ENCODE measurements at regions not wholly inside any gene's neighbourhood (a gene's known extent, or its start where the extent isn't known, plus 50 kb on each side); places are given as distances from the start of the nearest gene placed in this dataset.
A peak's percentile ranks its signal among the peaks of the same experiment; 100 is the strongest.
"Not testable (repeated sequence)": the region's sequence is repeated elsewhere in the genome, so short reads cannot be mapped to it uniquely, and the experiment has no call there.

DNA sequence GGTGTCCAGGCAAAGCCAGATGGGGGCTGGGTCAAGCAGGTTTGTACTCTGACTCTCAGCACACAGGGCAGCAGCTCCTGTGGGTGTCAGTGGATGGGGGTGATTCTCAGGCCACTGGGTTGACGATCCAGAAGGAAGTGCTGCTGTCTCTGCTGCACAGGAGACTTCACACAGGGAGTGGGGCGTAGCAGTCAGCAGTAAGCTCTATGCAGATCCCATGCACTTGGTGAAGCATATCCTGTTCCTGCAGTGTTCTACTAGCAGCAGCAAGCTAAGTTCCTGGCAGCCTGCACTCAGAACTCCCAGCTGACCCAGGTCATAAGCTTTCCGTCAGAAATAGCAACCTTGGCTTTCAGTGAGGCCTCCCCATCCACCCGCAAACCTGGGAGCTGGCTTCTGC is 117.6 kb upstream of the NDST3 start:
- Histone ChIP-seq H3K4me1 (no peaks in the 10 kb centered on the region), H3K4me3 (no peak overlapping the region), H3K36me3 (no peaks in the 10 kb centered on the region), H3K27ac (no peak overlapping the region), H3K27me3 (no peaks in the 10 kb centered on the region), H3K9me3 (no peaks in the 10 kb centered on the region)
- DNase-seq = no peak
- intact Hi-C loops (cut with DNase I) = no loop called here
- TF ChIP-seq, protein P1, sequence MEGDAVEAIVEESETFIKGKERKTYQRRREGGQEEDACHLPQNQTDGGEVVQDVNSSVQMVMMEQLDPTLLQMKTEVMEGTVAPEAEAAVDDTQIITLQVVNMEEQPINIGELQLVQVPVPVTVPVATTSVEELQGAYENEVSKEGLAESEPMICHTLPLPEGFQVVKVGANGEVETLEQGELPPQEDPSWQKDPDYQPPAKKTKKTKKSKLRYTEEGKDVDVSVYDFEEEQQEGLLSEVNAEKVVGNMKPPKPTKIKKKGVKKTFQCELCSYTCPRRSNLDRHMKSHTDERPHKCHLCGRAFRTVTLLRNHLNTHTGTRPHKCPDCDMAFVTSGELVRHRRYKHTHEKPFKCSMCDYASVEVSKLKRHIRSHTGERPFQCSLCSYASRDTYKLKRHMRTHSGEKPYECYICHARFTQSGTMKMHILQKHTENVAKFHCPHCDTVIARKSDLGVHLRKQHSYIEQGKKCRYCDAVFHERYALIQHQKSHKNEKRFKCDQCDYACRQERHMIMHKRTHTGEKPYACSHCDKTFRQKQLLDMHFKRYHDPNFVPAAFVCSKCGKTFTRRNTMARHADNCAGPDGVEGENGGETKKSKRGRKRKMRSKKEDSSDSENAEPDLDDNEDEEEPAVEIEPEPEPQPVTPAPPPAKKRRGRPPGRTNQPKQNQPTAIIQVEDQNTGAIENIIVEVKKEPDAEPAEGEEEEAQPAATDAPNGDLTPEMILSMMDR (IDR thresholded peaks at IDR 0.05) = no peak
- ATAC-seq = no peak

DNA sequence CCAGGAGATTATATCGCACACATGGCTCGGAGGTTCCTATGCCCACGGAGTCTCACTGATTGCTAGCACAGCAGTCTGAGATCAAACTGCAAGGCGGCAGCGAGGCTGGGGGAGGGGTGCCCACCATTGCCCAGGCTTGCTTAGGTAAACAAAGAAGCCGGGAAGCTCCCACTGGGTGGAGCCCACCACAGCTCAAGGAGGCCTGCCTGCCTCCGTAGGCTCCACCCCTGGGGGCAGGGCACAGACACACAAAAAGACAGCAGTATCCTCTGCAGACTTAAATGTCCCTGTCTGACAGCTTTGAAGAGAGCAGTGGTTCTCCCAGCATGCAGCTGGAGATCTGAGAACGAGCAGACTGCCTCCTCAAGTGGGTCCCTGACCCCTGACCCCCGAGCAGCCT is 112.0 kb upstream of the NDST3 start:
- H3K4me3 ChIP-seq; intact Hi-C loops (cut with DNase I); H3K9me3 ChIP-seq; ATAC-seq; H3K27ac ChIP-seq; H3K4me1 ChIP-seq; H3K27me3 ChIP-seq; H3K36me3 ChIP-seq: not testable (repeated sequence)
- DNase-seq = peak in 1 of 4 donors; percentile 17

DNA sequence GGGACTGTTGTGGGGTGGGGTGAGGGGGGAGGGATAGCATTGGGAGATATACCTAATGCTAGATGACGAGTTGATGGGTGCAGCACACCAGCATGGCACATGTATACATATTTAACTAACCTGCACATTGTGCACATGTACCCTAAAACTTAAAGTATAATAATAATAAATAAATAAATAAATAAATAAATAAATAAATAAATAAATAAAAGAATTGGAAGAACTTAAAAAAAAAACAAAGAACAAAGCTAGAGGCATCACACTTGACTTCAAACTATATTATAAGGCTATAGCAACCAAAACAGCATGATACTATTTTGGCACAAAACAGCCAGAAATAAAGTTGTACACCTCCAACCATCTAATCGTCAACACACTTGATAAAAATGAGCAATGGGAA is 106.5 kb upstream of the NDST3 start:
- H3K36me3 ChIP-seq; intact Hi-C loops (cut with DNase I); H3K4me1 ChIP-seq; DNase-seq; H3K27ac ChIP-seq; ATAC-seq; H3K9me3 ChIP-seq; H3K4me3 ChIP-seq; H3K27me3 ChIP-seq: not testable (repeated sequence)

DNA sequence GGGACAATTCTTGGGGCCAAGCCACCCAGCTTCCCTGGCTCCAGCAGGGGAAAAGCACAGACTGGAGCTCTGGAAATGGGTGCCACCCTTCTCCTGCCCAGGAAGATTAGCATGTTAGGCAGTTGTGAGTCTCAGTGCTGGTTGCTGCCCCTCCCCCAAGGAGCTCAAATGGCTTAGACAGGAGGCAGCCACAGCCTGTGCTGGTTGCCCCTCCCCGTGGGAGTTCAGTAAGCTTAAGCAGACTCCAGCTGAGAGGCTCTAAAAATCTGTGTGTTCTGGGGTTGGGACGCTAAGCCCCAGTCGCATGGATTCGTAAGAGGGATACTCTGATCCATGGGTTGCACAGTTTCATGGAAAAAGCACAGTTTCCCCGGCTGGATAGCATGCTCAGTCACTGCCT is 92.7 kb upstream of the NDST3 start:
- no peak overlapping the region for H3K4me3 ChIP-seq
- no peaks in the 10 kb centered on the region for H3K36me3 ChIP-seq
- ATAC-seq (no peak), DNase-seq (peak in 1 of 4 donors; percentile 27)
- intact Hi-C loops (cut with DNase I) = no loop called here
- H3K27ac ChIP-seq = no peak overlapping the region
- no peaks in the 10 kb centered on the region for H3K27me3 ChIP-seq
- H3K9me3 ChIP-seq = peaks cover 0 to 25% of the 10 kb centered on the region in 2 donors
- TF ChIP-seq, protein P1 (IDR thresholded peaks at IDR 0.05) = no peak
- no peaks in the 10 kb centered on the region for H3K4me1 ChIP-seq

DNA sequence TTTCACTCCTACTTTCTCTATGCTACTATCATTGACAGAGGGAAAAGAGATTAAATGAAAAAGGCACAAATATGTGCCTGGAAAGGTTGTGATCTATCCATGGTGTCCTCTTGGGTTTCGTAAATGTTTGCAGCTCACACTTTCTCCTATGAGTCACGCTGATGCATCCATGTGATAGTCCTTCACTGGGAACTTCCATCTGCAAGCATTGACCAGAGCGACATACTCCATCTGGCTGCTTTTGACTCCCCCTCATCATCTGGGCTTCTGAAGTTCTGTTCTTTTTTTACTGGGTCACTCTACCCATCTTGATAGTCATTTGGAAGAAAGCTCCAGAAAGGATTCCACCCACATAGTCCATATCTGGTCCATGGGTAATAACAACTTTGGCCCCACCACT is 84.7 kb upstream of the NDST3 start:
- H3K4me1 ChIP-seq = no peaks in the 10 kb centered on the region
- TF ChIP-seq, protein P1 (IDR thresholded peaks at IDR 0.05) = no peak

DNA sequence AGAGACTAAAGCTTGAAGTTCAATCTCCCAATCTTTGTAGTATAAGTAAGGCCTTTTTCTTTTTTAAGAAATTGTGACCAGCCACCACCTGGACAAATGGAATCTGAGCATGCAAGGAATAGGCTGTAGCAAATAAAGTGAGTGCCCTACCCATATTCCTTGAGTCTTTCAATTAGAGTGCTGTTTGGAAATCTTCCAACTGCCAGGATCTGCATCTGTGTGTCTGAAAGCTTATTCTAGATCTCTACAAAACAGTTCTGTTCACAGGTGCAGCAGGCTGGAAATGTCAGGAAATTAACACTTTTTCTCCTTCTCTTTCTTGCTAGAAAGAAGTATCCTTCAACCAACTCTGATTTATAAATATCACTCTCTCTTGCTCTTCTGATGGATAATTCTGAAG is 76.7 kb upstream of the NDST3 start:
- intact Hi-C loops (cut with DNase I) = no loop called here
- no peak overlapping the region for H3K4me3 ChIP-seq
- no peak for DNase-seq
- no peaks in the 10 kb centered on the region for H3K9me3 ChIP-seq
- H3K36me3 ChIP-seq = no peaks in the 10 kb centered on the region
- no peak for ATAC-seq
- H3K27ac ChIP-seq = no peak overlapping the region
- H3K27me3 ChIP-seq = no peaks in the 10 kb centered on the region
- TF ChIP-seq, protein P1 (IDR thresholded peaks at IDR 0.05) = no peak
- H3K4me1 ChIP-seq = no peaks in the 10 kb centered on the region

More for the DNA sequence above, 84.7 kb upstream of the NDST3 start:
- Histone ChIP-seq H3K36me3 (no peaks in the 10 kb centered on the region), H3K27me3 (no peaks in the 10 kb centered on the region), H3K27ac (no peak overlapping the region), H3K9me3 (peaks cover 0 to 4% of the 10 kb centered on the region in 2 donors), H3K4me3 (no peak overlapping the region)
- intact Hi-C loops (cut with DNase I) = no loop called here
- DNase-seq (no peak), ATAC-seq (no peak)

Measured in left lung (tissue), 4 donors.